Mesenchymal stem cell (in vitro differentiated cells and primary cell): ENCODE measurements at regions not wholly inside any gene's neighbourhood (a gene's known extent, or its start where the extent isn't known, plus 50 kb on each side); places are given as distances from the start of the nearest gene placed in this dataset.

Source experiments
- DNase-seq: peaks from one replicate; pipeline ENCODE4 v3.0.0-alpha.2; 2013
- H2AFZ ChIP-seq: one replicate; pipeline ENCODE4 v1.6.1; 2013; ENCODE audit warnings: low read depth, mild to moderate bottlenecking, control low read depth, inconsistent platforms, low read length, moderate library complexity
- H2AK5ac ChIP-seq: 2 replicates; pipeline ENCODE4 v1.6.1; 2013; ENCODE audit warnings: low read length, moderate library complexity, mild to moderate bottlenecking, inconsistent platforms; ENCODE audit not compliant: severe bottlenecking
- H2BK120ac ChIP-seq: one replicate; pipeline ENCODE4 v1.6.1; 2013; ENCODE audit warnings: low read depth, mild to moderate bottlenecking, inconsistent platforms, low read length, moderate library complexity
- H2BK12ac ChIP-seq, 2 experiments: one replicate each; pipeline ENCODE4 v1.6.1; 2013; ENCODE audit warnings: inconsistent platforms in 2 of 2, low read length in 2 of 2, mild to moderate bottlenecking in 2 of 2, moderate library complexity in 2 of 2, control low read depth in 1 of 2
- H2BK15ac ChIP-seq: one replicate; pipeline ENCODE4 v1.6.1; 2013; ENCODE audit warnings: mild to moderate bottlenecking, low read depth, inconsistent platforms; ENCODE audit not compliant: poor library complexity, severe bottlenecking
- H2BK5ac ChIP-seq: 2 replicates; pipeline ENCODE4 v1.6.1; 2013; ENCODE audit warnings: low read depth, mild to moderate bottlenecking, low read length, control low read depth, inconsistent platforms; ENCODE audit not compliant: poor library complexity, severe bottlenecking
- H3K14ac ChIP-seq, 2 experiments: one replicate each; pipeline ENCODE4 v1.6.1; 2013; ENCODE audit warnings: inconsistent platforms in 2 of 2, low read length in 2 of 2, control low read depth in 1 of 2, mild to moderate bottlenecking in 1 of 2, moderate library complexity in 1 of 2
- H3K18ac ChIP-seq, 2 experiments: one replicate each; pipeline ENCODE4 v1.6.1; 2013; ENCODE audit warnings: inconsistent platforms in 2 of 2, low read length in 2 of 2, control low read depth in 1 of 2, low read depth in 1 of 2, mild to moderate bottlenecking in 1 of 2
- H3K23ac ChIP-seq, 2 experiments: one replicate each; pipeline ENCODE4 v1.6.1; 2013; ENCODE audit warnings: inconsistent platforms in 2 of 2, low read length in 2 of 2, mild to moderate bottlenecking in 2 of 2, moderate library complexity in 2 of 2, control low read depth in 1 of 2
- H3K27ac ChIP-seq: 2 replicates; pipeline ENCODE4 v1.5.1; 2013; ENCODE audit warnings: mild to moderate bottlenecking, moderate library complexity, low read length, control low read depth, inconsistent platforms; ENCODE audit not compliant: poor library complexity, severe bottlenecking
- H3K27me3 ChIP-seq, 2 experiments: 2 replicates each; pipeline versions ENCODE4 v1.6.1 to v1.7.0; 2013; ENCODE audit warnings: low read length in 2 of 2, mild to moderate bottlenecking in 2 of 2, moderate library complexity in 2 of 2, control low read depth in 1 of 2, inconsistent platforms in 1 of 2; ENCODE audit not compliant: control insufficient read depth in 1 of 2, insufficient read depth in 1 of 2
- H3K36me3 ChIP-seq, 2 experiments: 2 replicates each; pipeline versions ENCODE4 v1.6.1 to v1.7.0; 2013; ENCODE audit warnings: low read length in 2 of 2, control low read depth in 1 of 2, inconsistent platforms in 1 of 2, low read depth in 1 of 2, mild to moderate bottlenecking in 1 of 2; ENCODE audit not compliant: insufficient read depth in 2 of 2, control insufficient read depth in 1 of 2
- H3K4ac ChIP-seq, 2 experiments: one replicate each; pipeline ENCODE4 v1.6.1; 2013; ENCODE audit warnings: inconsistent platforms in 2 of 2, low read length in 2 of 2, mild to moderate bottlenecking in 2 of 2, moderate library complexity in 2 of 2, control low read depth in 1 of 2, low read depth in 1 of 2
- H3K4me1 ChIP-seq: 2 replicates; pipeline ENCODE4 v1.6.1; 2013; ENCODE audit warnings: low read depth, low read length, control low read depth; ENCODE audit not compliant: control insufficient read depth, insufficient read depth
- H3K4me2 ChIP-seq: 2 replicates; pipeline ENCODE4 v1.6.1; 2013; ENCODE audit warnings: low read length, mild to moderate bottlenecking, inconsistent platforms; ENCODE audit not compliant: poor library complexity, severe bottlenecking
- H3K4me3 ChIP-seq, 2 experiments: 2 replicates each; pipeline versions ENCODE4 v1.5.1 to v1.7.0; 2013; ENCODE audit warnings: low read length in 2 of 2, mild to moderate bottlenecking in 2 of 2, control low read depth in 1 of 2, low read depth in 1 of 2; ENCODE audit not compliant: insufficient read depth in 1 of 2
- H3K79me1 ChIP-seq: replicated peaks from 2 replicates; pipeline ENCODE4 v1.6.1; 2013; ENCODE audit warnings: mild to moderate bottlenecking, control low read depth, low read length, inconsistent platforms; ENCODE audit not compliant: poor library complexity, severe bottlenecking
- H3K9ac ChIP-seq: 2 replicates; pipeline ENCODE4 v1.7.0; 2013; ENCODE audit warnings: mild to moderate bottlenecking, low read length, moderate library complexity
- H3K9me3 ChIP-seq: 2 replicates; pipeline ENCODE4 v1.7.0; 2013; ENCODE audit warnings: mild to moderate bottlenecking, low read length; ENCODE audit not compliant: control insufficient read depth
- H4K8ac ChIP-seq: one replicate; pipeline ENCODE4 v1.6.1; 2013; ENCODE audit warnings: inconsistent platforms, mild to moderate bottlenecking, low read length, moderate library complexity
- H4K91ac ChIP-seq: one replicate; pipeline ENCODE4 v1.6.1; 2013; ENCODE audit warnings: mild to moderate bottlenecking, low read length, inconsistent platforms
- WGBS: methylation state at CpG from one replicate; pipeline ENCODE4 v1.1.7; 2013; ENCODE audit warnings: mixed read lengths; 5-methylcytosine and 5-hydroxymethylcytosine counted together

GRCh38 chr1:30316056-30316455, 407.3 kb downstream of the MATN1 start:
- Histone ChIP-seq H2AK5ac (no peak overlapping the region), H3K9ac (no peak overlapping the region), H3K36me3 (no peaks in the 10 kb centered on the region), H3K4me2 (no peak overlapping the region), H3K14ac (no peak overlapping the region), H3K27ac (no peak overlapping the region), H3K18ac (no peak overlapping the region), H3K79me1 (no peaks in the 10 kb centered on the region), H2BK120ac (no peak overlapping the region), H3K4ac (no peak overlapping the region), H3K4me1 (no peaks in the 10 kb centered on the region), H2BK15ac (no peak overlapping the region), H2BK12ac (no peak overlapping the region), H3K27me3 (peaks cover 4 to 83% of the 10 kb centered on the region in 2 experiments), H3K9me3 (peaks cover 3% of the 10 kb centered on the region), H3K4me3 (no peak overlapping the region), H4K8ac (no peak overlapping the region), H2BK5ac (no peak overlapping the region), H3K23ac (no peak overlapping the region), H4K91ac (no peak overlapping the region), H2AFZ (no peak overlapping the region)
- DNase-seq = no peak
- WGBS = 100% methylated on average over 1 of the region's 2 CpGs

- no peak overlapping the region for H2BK12ac ChIP-seq
- no peak overlapping the region for H3K4me2 ChIP-seq
- no peak overlapping the region for H2AK5ac ChIP-seq
- H3K79me1 ChIP-seq = no peaks in the 10 kb centered on the region
- no peaks in the 10 kb centered on the region for H3K4me1 ChIP-seq
- no peak overlapping the region for H2AFZ ChIP-seq
- H2BK15ac ChIP-seq = no peak overlapping the region
- H4K8ac ChIP-seq = peak overlapping the region; percentile 32
- no peak overlapping the region for H3K27ac ChIP-seq
- H2BK120ac ChIP-seq = no peak overlapping the region
- no peak overlapping the region for H3K4ac ChIP-seq
- no peaks in the 10 kb centered on the region for H3K36me3 ChIP-seq
- no peak overlapping the region for H3K14ac ChIP-seq
- no peak overlapping the region for H4K91ac ChIP-seq
- no peak overlapping the region for H3K9ac ChIP-seq
- WGBS = 37% methylated on average over 2 of the region's 4 CpGs
- no peak for DNase-seq
- no peak overlapping the region for H3K18ac ChIP-seq
- no peak overlapping the region for H3K23ac ChIP-seq
- no peak overlapping the region for H2BK5ac ChIP-seq
- H3K27me3 ChIP-seq = peaks cover 4 to 82% of the 10 kb centered on the region in 2 experiments
- peaks cover 3% of the 10 kb centered on the region for H3K9me3 ChIP-seq
- H3K4me3 ChIP-seq = no peak overlapping the region
These were observed 408.0 kb downstream of the MATN1 start for GRCh38 chr1:30315185-30315960.

GRCh38 chr1:30314591-30314990, 408.8 kb downstream of the MATN1 start:
- Histone ChIP-seq H3K9ac (no peak overlapping the region), H3K27ac (no peak overlapping the region), H2AK5ac (no peak overlapping the region), H2BK12ac (no peak overlapping the region), H2AFZ (no peak overlapping the region), H3K27me3 (peaks cover 4 to 75% of the 10 kb centered on the region in 2 experiments), H4K8ac (no peak overlapping the region), H3K18ac (no peak overlapping the region), H2BK5ac (no peak overlapping the region), H3K4me2 (no peak overlapping the region), H3K4me3 (no peak overlapping the region), H3K36me3 (no peaks in the 10 kb centered on the region), H3K14ac (no peak overlapping the region), H3K23ac (no peak overlapping the region), H3K4ac (no peak overlapping the region), H4K91ac (no peak overlapping the region), H3K9me3 (peaks cover 3% of the 10 kb centered on the region), H2BK15ac (no peak overlapping the region), H3K79me1 (no peaks in the 10 kb centered on the region), H2BK120ac (no peak overlapping the region), H3K4me1 (no peaks in the 10 kb centered on the region)
- WGBS = 62% methylated on average over 5 of the region's 5 CpGs
- DNase-seq = no peak

- Histone ChIP-seq H3K4me1 (no peaks in the 10 kb centered on the region), H3K9ac (no peak overlapping the region), H3K9me3 (peaks cover 3% of the 10 kb centered on the region), H3K27me3 (peaks cover 4 to 68% of the 10 kb centered on the region in 2 experiments), H3K14ac (no peak overlapping the region), H3K4me3 (no peak overlapping the region), H3K36me3 (no peaks in the 10 kb centered on the region), H2BK5ac (no peak overlapping the region), H2BK120ac (no peak overlapping the region), H2AK5ac (no peak overlapping the region), H3K27ac (no peak overlapping the region), H2BK15ac (no peak overlapping the region), H3K79me1 (no peaks in the 10 kb centered on the region), H3K4me2 (no peak overlapping the region), H3K4ac (no peak overlapping the region), H4K8ac (no peak overlapping the region), H2BK12ac (no peak overlapping the region), H2AFZ (no peak overlapping the region), H3K18ac (no peak overlapping the region), H4K91ac (no peak overlapping the region), H3K23ac (no peak overlapping the region)
- no peak for DNase-seq
- 60% methylated on average over 5 of the region's 5 CpGs for WGBS
These were observed 409.8 kb downstream of the MATN1 start for GRCh38 chr1:30313584-30313983.
